Gastrocnemius medialis (tissue), 4 donors: ENCODE measurements at regions not wholly inside any gene's neighbourhood (a gene's known extent, or its start where the extent isn't known, plus 50 kb on each side); places are given as distances from the start of the nearest gene placed in this dataset.

Experiments used
- CTCF ChIP-seq, 5 experiments: fragments of 450-650 bp in 3 of 5; fragments of 200-600 bp in 2 of 5; sonication (generic) in 2 of 5; IDR thresholded peaks in 4 of 5; conservative IDR thresholded peaks in 1 of 5; 1 replicate in 4 of 5; 2 replicates in 1 of 5; pipeline ENCODE4 v1.5.1; 2016 to 2019; ENCODE audit warnings: antibody characterized with exemption in 5 of 5, mild to moderate bottlenecking in 3 of 5, moderate library complexity in 3 of 5
- POLR2A ChIP-seq, 2 donors: fragments of 450-650 bp; IDR thresholded peaks; one replicate each; pipeline ENCODE4 v1.6.1; 2017; ENCODE audit warnings: antibody characterized with exemption in 2 of 2, mild to moderate bottlenecking in 2 of 2, moderate library complexity in 2 of 2

GRCh38 chr6:11407414-11407813, 130.1 kb upstream of the TMEM170B start:
- no peak for TF ChIP-seq CTCF (IDR thresholded peaks at IDR 0.05 in 4 of 5, conservative IDR thresholded peaks at IDR 0.05 in 1 of 5)
- no peak for TF ChIP-seq POLR2A (IDR thresholded peaks at IDR 0.05)
